ENCODE measurements at regions not wholly inside any gene's neighbourhood (a gene's known extent, or its start where the extent isn't known, plus 50 kb on each side); places are given as distances from the start of the nearest gene placed in this dataset.
"Not testable (repeated sequence)": the region's sequence is repeated elsewhere in the genome, so short reads cannot be mapped to it uniquely, and the experiment has no call there.

GRCh38 chr2:118387509-118387908 is 299.2 kb downstream of the INSIG2 start:
- DNase-seq: no peak

GRCh38 chr2:118386641-118387302 is 298.5 kb downstream of the INSIG2 start:
- no peak for DNase-seq

- DNase-seq: no peak
These were observed 292.8 kb downstream of the INSIG2 start for GRCh38 chr2:118380915-118381653.

- DNase-seq: no peak
These were observed 287.7 kb downstream of the INSIG2 start for GRCh38 chr2:118375907-118376485.

GRCh38 chr2:118374974-118375755 is 286.9 kb downstream of the INSIG2 start:
- DNase-seq: no peak

- DNase-seq: no peak
These were observed 284.9 kb downstream of the INSIG2 start for GRCh38 chr2:118372886-118373830.

- DNase-seq: peak; percentile 47
These were observed 283.2 kb downstream of the INSIG2 start for GRCh38 chr2:118371515-118371914.

- DNase-seq: not testable (repeated sequence)
These were observed 281.2 kb downstream of the INSIG2 start for GRCh38 chr2:118369521-118369920.

GRCh38 chr2:118363604-118364003 is 275.3 kb downstream of the INSIG2 start:
- DNase-seq: no peak

- no peak for DNase-seq
These were observed 267.8 kb downstream of the INSIG2 start for GRCh38 chr2:118356051-118356450.

- DNase-seq: no peak
These were observed 263.5 kb downstream of the INSIG2 start for GRCh38 chr2:118351796-118352195.

- no peak for DNase-seq
These were observed 262.4 kb downstream of the INSIG2 start for GRCh38 chr2:118350621-118351020.

- DNase-seq: no peak
These were observed 261.1 kb downstream of the INSIG2 start for GRCh38 chr2:118349365-118349764.

GRCh38 chr2:118348380-118349034 is 260.2 kb downstream of the INSIG2 start:
- DNase-seq: peak; percentile 3

- no peak for DNase-seq
These were observed 257.2 kb downstream of the INSIG2 start for GRCh38 chr2:118345465-118345864.

GRCh38 chr2:118340103-118340502 is 251.8 kb downstream of the INSIG2 start:
- DNase-seq: no peak

- no peak for DNase-seq
These were observed 251.1 kb downstream of the INSIG2 start for GRCh38 chr2:118339386-118339785.

GRCh38 chr2:118333664-118334063 is 245.4 kb downstream of the INSIG2 start:
- peak; percentile 33 for DNase-seq

- no peak for DNase-seq
These were observed 237.2 kb downstream of the INSIG2 start for GRCh38 chr2:118325321-118325955.

GRCh38 chr2:118322406-118322805 is 234.1 kb downstream of the INSIG2 start:
- DNase-seq: no peak
